T-cell (primary cell): ENCODE measurements at regions not wholly inside any gene's neighbourhood (a gene's known extent, or its start where the extent isn't known, plus 50 kb on each side); places are given as distances from the start of the nearest gene placed in this dataset.

Source experiments
- ATAC-seq, 4 experiments: fragments of 200-7000 bp in 3 of 4; fragments of 150-1000 bp in 1 of 4; cut with Tn5 transposase; replicated peaks in 1 of 4; 1 replicate in 3 of 4; 2 replicates in 1 of 4; pipeline ENCODE4 v1.10.0; 2021; ENCODE audit warnings: moderate library complexity in 3 of 4, mild to moderate bottlenecking in 2 of 4, moderate number of reproducible peaks in 1 of 4
- CTCF ChIA-PET, 2 donors: fragments of 300-600 bp; sonication (Branson Sonifier 250); formaldehyde crosslinking; loops; one replicate each; lab custom pipeline; 2022; ENCODE audit warnings: antibody characterized with exemption in 2 of 2; lab: Charles Lee
- POLR2A ChIA-PET, 2 donors: fragments of 300-600 bp; sonication (Branson Sonifier 250); formaldehyde crosslinking; loops; one replicate each; lab custom pipeline; 2022; ENCODE audit warnings: antibody characterized with exemption in 2 of 2; lab: Charles Lee
- DNase-seq, 35 experiments: peaks; one replicate each; pipeline versions ENCODE4 v3.0.0 to v3.0.0-alpha.2; 2013 to 2023
- H3K27ac ChIP-seq: one replicate; pipeline ENCODE4 v1.5.1; 2013; ENCODE audit warnings: low read length
- H3K27me3 ChIP-seq, 2 experiments: replicated peaks in 1 of 2; 1 replicate in 1 of 2; 2 replicates in 1 of 2; pipeline versions ENCODE4 v1.6.1 to v1.7.0; 2013; ENCODE audit warnings: low read length in 1 of 2, mixed read lengths in 1 of 2; ENCODE audit not compliant: control insufficient read depth in 2 of 2, insufficient read depth in 2 of 2; ENCODE audit errors: extremely low read depth in 1 of 2
- H3K36me3 ChIP-seq, 2 donors: 1 replicate in 1 of 2; 2 replicates in 1 of 2; pipeline versions ENCODE4 v1.6.1 to v1.7.0; 2013; ENCODE audit warnings: low read length in 1 of 2; ENCODE audit not compliant: control insufficient read depth in 2 of 2, insufficient read depth in 1 of 2; ENCODE audit errors: extremely low read depth in 1 of 2
- H3K4me1 ChIP-seq, 2 experiments: 1 replicate in 1 of 2; 2 replicates in 1 of 2; pipeline versions ENCODE4 v1.6.1 to v1.7.0; 2013; ENCODE audit warnings: low read length in 2 of 2, mixed read lengths in 1 of 2; ENCODE audit not compliant: insufficient read depth in 2 of 2, control insufficient read depth in 1 of 2; ENCODE audit errors: extremely low read depth in 1 of 2
- H3K4me3 ChIP-seq, 2 donors: 1 replicate in 1 of 2; 2 replicates in 1 of 2; pipeline versions ENCODE4 v1.5.1 to v1.7.0; 2013; ENCODE audit warnings: mild to moderate bottlenecking in 2 of 2, low read length in 1 of 2, moderate library complexity in 1 of 2; ENCODE audit not compliant: control insufficient read depth in 1 of 2; ENCODE audit errors: extremely low read depth in 1 of 2
- H3K9me3 ChIP-seq: 2 replicates; pipeline ENCODE4 v1.7.0; 2013
- H3K27ac Mint-ChIP-seq, 2 donors: one replicate each; pipeline ENCODE4 v1.8.0; 2020 to 2021; ENCODE audit warnings: mild to moderate bottlenecking in 2 of 2, mixed read lengths in 2 of 2
- H3K27me3 Mint-ChIP-seq, 2 donors: one replicate each; pipeline ENCODE4 v1.8.0; 2021 to 2022; ENCODE audit warnings: mixed read lengths in 2 of 2
- H3K36me3 Mint-ChIP-seq: one replicate; pipeline ENCODE4 v1.8.0; 2021; ENCODE audit warnings: mixed read lengths
- H3K4me1 Mint-ChIP-seq, 3 donors: one replicate each; pipeline ENCODE4 v1.8.0; 2020 to 2022; ENCODE audit warnings: mixed read lengths in 3 of 3, mild to moderate bottlenecking in 1 of 3
- H3K4me3 Mint-ChIP-seq, 3 donors: one replicate each; pipeline ENCODE4 v1.8.0; 2020 to 2022; ENCODE audit warnings: mild to moderate bottlenecking in 3 of 3, mixed read lengths in 3 of 3, moderate library complexity in 3 of 3
- H3K9me3 Mint-ChIP-seq, 3 donors: one replicate each; pipeline ENCODE4 v1.8.0; 2020 to 2022; ENCODE audit warnings: mixed read lengths in 3 of 3
- WGBS: methylation state at CpG from one replicate; pipeline ENCODE4 v1.1.5; 2013; ENCODE audit warnings: missing lambda C conversion rate; ENCODE audit not compliant: insufficient coverage; 5-methylcytosine and 5-hydroxymethylcytosine counted together

DNA sequence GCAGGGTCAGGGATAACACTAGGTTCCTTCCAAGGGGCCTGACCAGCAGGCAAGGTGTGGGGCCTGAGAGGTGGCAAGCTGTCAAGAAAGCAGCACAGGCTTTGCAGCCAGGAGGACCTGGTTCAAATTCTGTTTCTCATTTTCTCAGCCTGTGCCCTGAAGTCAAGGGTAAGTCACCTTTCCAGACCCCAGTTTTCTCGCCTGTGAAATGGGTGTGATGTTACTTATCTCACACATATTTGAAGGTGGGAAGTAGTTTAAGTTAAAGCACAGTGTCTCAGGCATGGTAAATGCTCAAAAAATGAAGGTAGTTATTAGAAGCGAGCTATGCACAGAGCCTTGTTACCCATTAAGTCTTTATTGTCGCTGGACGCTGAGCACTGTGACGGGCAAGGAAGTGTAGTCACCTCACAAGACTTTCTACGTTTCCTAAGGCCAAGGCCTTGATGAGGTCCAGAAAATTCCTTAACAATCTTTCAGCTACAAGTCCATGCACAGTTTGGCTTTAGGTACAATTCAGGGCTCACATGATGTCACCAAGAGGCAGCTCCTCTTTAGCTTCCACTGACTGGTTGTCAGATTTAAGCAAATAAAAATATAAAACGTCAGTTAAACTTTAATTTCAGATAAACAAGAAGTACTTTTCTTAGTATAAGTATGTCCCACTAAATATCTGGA, 522.6 kb upstream of the PROK2 start:
- Mint-ChIP-seq H3K4me1 (peaks cover 23 to 27% (median 25%) of the 10 kb centered on the region in 3 donors), H3K4me3 (no peak overlapping the region), H3K27me3 (no peaks in the 10 kb centered on the region), H3K27ac (peak overlapping the region in 1 of 2 donors; percentile 44), H3K36me3 (no peaks in the 10 kb centered on the region), H3K9me3 (no peaks in the 10 kb centered on the region)
- WGBS, result 85% methylated on average over 5 of the region's 7 CpGs
- POLR2A ChIA-PET, result interaction anchor here (0.6 to 0.7 kb wide), 2 partner anchors 61 to 712 kb away, joined by 3 to 8 read pairs; no protein-coding TSS in a partner anchor
- CTCF ChIA-PET, result no interaction called here
- Histone ChIP-seq H3K27me3 (peaks cover 0 to 11% of the 10 kb centered on the region in 2 experiments), H3K4me1 (peaks cover 21 to 23% of the 10 kb centered on the region in 2 experiments), H3K27ac (no peak overlapping the region), H3K4me3 (no peak overlapping the region), H3K9me3 (no peaks in the 10 kb centered on the region), H3K36me3 (no peaks in the 10 kb centered on the region)
- DNase-seq, result no peak
- ATAC-seq, result no peak

DNA sequence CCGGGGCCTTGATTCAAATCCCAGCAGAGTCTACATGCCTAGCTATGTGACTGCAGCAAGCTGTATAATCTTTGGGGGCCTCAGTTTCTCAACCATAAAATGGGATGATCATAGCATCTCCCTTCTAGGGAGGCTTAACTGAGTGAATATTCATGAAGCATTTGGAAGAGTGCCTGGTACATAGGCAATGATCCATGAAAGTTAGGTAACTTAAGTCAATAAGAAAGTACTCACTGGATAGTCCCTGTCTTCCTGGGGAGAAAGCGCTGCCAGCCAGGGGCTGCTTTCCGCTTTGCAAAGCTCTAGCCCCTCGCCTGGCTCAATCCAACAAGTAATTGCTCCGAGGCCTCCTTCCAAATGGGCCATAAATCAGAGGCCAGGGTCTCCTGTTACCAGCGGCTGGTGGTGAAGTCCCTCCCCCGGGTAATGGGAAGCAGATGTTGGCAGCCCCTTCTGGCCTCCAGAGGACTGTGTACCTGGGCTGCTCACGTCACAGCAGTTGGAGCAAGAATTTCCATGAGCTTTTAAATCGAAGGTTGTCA, 521.9 kb upstream of the PROK2 start:
- H3K4me3 ChIP-seq, result no peak overlapping the region
- no peak for DNase-seq
- WGBS, result 72% methylated on average over 6 of the region's 9 CpGs
- no peaks in the 10 kb centered on the region for H3K36me3 ChIP-seq
- no peak overlapping the region for H3K27ac Mint-ChIP-seq
- H3K27me3 Mint-ChIP-seq, result no peaks in the 10 kb centered on the region
- no peaks in the 10 kb centered on the region for H3K36me3 Mint-ChIP-seq
- H3K27me3 ChIP-seq, result peaks cover 0 to 11% of the 10 kb centered on the region in 2 experiments
- ChIA-PET POLR2A (no interaction called here), CTCF (no interaction called here)
- H3K9me3 Mint-ChIP-seq, result no peaks in the 10 kb centered on the region
- no peak overlapping the region for H3K27ac ChIP-seq
- no peaks in the 10 kb centered on the region for H3K9me3 ChIP-seq
- H3K4me1 Mint-ChIP-seq, result peaks cover 23 to 27% (median 25%) of the 10 kb centered on the region in 3 donors
- H3K4me3 Mint-ChIP-seq, result no peak overlapping the region
- H3K4me1 ChIP-seq, result peaks cover 18 to 19% of the 10 kb centered on the region in 2 experiments
- no peak for ATAC-seq

GRCh38 chr3:72303926-72304325, 519.0 kb upstream of the PROK2 start:
- DNase-seq, result no peak
- no peaks in the 10 kb centered on the region for H3K9me3 Mint-ChIP-seq
- H3K9me3 ChIP-seq, result no peaks in the 10 kb centered on the region
- no peak overlapping the region for H3K27ac ChIP-seq
- H3K36me3 Mint-ChIP-seq, result no peaks in the 10 kb centered on the region
- ATAC-seq, result no peak
- H3K36me3 ChIP-seq, result no peaks in the 10 kb centered on the region
- ChIA-PET POLR2A (interaction anchor here in 1 of 2 donors (0.6 kb wide), 1 partner anchor 119 kb away, joined by 3 read pairs; no protein-coding TSS in a partner anchor), CTCF (no interaction called here)
- H3K4me1 ChIP-seq, result no peaks in the 10 kb centered on the region
- WGBS, result 76% methylated on average over 5 of the region's 7 CpGs
- peaks cover 0 to 14% of the 10 kb centered on the region in 2 experiments for H3K27me3 ChIP-seq
- peaks cover 0 to 4% (median under 1%) of the 10 kb centered on the region in 3 donors for H3K4me1 Mint-ChIP-seq
- no peak overlapping the region for H3K4me3 Mint-ChIP-seq
- H3K4me3 ChIP-seq, result no peak overlapping the region
- no peaks in the 10 kb centered on the region for H3K27me3 Mint-ChIP-seq
- H3K27ac Mint-ChIP-seq, result no peak overlapping the region

GRCh38 chr3:72301779-72302178, 516.8 kb upstream of the PROK2 start:
- WGBS, result 80% methylated on average over 2 of the region's 8 CpGs
- Mint-ChIP-seq H3K27ac (no peak overlapping the region), H3K9me3 (no peaks in the 10 kb centered on the region), H3K4me1 (no peaks in the 10 kb centered on the region), H3K36me3 (no peaks in the 10 kb centered on the region), H3K27me3 (no peaks in the 10 kb centered on the region), H3K4me3 (no peak overlapping the region)
- H3K27me3 ChIP-seq, result peaks cover 0 to 9% of the 10 kb centered on the region in 2 experiments
- no peak overlapping the region for H3K27ac ChIP-seq
- POLR2A ChIA-PET, result no interaction called here
- H3K4me3 ChIP-seq, result no peak overlapping the region
- H3K9me3 ChIP-seq, result no peaks in the 10 kb centered on the region
- H3K36me3 ChIP-seq, result no peaks in the 10 kb centered on the region
- CTCF ChIA-PET, result interaction anchor here in 1 of 2 donors (0.6 kb wide), 1 partner anchor 233 kb away, joined by 4 read pairs; no protein-coding TSS in a partner anchor
- ATAC-seq (no peak), DNase-seq (no peak)
- H3K4me1 ChIP-seq, result no peaks in the 10 kb centered on the region

DNA sequence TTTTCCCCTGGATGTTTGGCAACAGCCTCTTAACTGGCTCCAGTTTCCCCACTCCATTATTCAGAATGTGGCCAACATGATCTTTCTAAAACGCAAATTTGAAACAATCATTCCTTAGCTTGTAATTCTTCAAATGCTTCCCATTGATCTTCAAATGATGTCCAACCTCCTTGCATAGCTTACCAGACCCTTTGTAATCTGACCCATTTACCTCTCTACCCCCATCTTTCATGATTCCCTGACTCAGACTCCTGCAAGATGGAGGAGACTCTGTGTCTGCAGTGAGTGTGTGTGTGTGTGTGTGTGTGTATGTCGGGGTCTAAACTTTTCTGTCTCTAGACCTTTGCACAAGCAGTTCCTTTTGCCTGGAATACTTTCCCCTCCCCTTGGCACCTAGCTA, 515.7 kb upstream of the PROK2 start:
- no peaks in the 10 kb centered on the region for H3K9me3 Mint-ChIP-seq
- H3K4me3 Mint-ChIP-seq, result no peak overlapping the region
- no peaks in the 10 kb centered on the region for H3K4me1 Mint-ChIP-seq
- H3K36me3 ChIP-seq, result no peaks in the 10 kb centered on the region
- no peaks in the 10 kb centered on the region for H3K9me3 ChIP-seq
- no peaks in the 10 kb centered on the region for H3K36me3 Mint-ChIP-seq
- H3K4me1 ChIP-seq, result no peaks in the 10 kb centered on the region
- DNase-seq (no peak), ATAC-seq (no peak)
- WGBS, result no CpG with 5 or more reads among the region's 2 CpGs
- no peak overlapping the region for H3K27ac Mint-ChIP-seq
- peaks cover 0 to 9% of the 10 kb centered on the region in 2 experiments for H3K27me3 ChIP-seq
- no peaks in the 10 kb centered on the region for H3K27me3 Mint-ChIP-seq
- ChIA-PET POLR2A (no interaction called here), CTCF (no interaction called here)
- H3K4me3 ChIP-seq, result no peak overlapping the region
- H3K27ac ChIP-seq, result no peak overlapping the region

DNA sequence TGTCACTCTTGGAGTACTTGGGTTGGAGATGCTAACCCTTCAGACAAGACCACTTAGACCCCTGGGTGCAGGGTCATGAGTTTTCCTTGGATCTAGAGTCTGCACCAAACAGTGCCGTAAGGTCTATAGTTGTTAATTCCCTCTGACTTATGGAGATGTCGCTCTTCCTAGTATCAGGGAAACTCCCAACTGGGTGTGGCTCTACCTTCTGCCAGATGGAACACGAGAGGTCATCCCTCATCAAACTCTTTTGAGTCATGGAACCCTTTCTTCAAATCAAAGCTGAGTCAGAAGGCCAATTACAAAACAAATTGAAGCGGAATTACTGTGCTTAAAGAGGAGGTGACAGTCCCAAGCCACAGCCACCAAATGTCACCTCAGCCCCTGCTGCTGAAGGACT, 514.9 kb upstream of the PROK2 start:
- H3K4me1 Mint-ChIP-seq, result no peaks in the 10 kb centered on the region
- H3K27me3 ChIP-seq, result peaks cover 0 to 9% of the 10 kb centered on the region in 2 experiments
- no peaks in the 10 kb centered on the region for H3K36me3 Mint-ChIP-seq
- no peaks in the 10 kb centered on the region for H3K4me1 ChIP-seq
- H3K9me3 ChIP-seq, result no peaks in the 10 kb centered on the region
- ChIA-PET CTCF (no interaction called here), POLR2A (no interaction called here)
- no peak overlapping the region for H3K27ac ChIP-seq
- H3K27me3 Mint-ChIP-seq, result no peaks in the 10 kb centered on the region
- H3K4me3 ChIP-seq, result no peak overlapping the region
- 64% methylated on average over 2 of the region's 4 CpGs for WGBS
- no peak overlapping the region for H3K27ac Mint-ChIP-seq
- no peaks in the 10 kb centered on the region for H3K9me3 Mint-ChIP-seq
- no peaks in the 10 kb centered on the region for H3K36me3 ChIP-seq
- DNase-seq (no peak), ATAC-seq (no peak)
- no peak overlapping the region for H3K4me3 Mint-ChIP-seq
